Esophagus squamous epithelium (tissue), 4 donors: ENCODE measurements at regions not wholly inside any gene's neighbourhood (a gene's known extent, or its start where the extent isn't known, plus 50 kb on each side); places are given as distances from the start of the nearest gene placed in this dataset.

ENCODE experiments used
- CTCF ChIP-seq, 6 experiments: fragments of 450-650 bp in 4 of 6; fragments of 200-600 bp in 2 of 6; sonication (generic) in 2 of 6; IDR thresholded peaks; one replicate each; pipeline ENCODE4 v1.5.1; 2016 to 2019; ENCODE audit warnings: antibody characterized with exemption in 6 of 6, mild to moderate bottlenecking in 4 of 6, moderate library complexity in 4 of 6
- POLR2A ChIP-seq, 4 donors: fragments of 450-650 bp; IDR thresholded peaks; one replicate each; pipeline ENCODE4 v1.6.1; 2017; ENCODE audit warnings: antibody characterized with exemption in 4 of 4, mild to moderate bottlenecking in 4 of 4, moderate library complexity in 3 of 4

GRCh38 chr9:89658401-89658800 lies 53.6 kb downstream of the GADD45G start:
- no peak for TF ChIP-seq CTCF (IDR thresholded peaks at IDR 0.05)
- TF ChIP-seq POLR2A (IDR thresholded peaks at IDR 0.05) = no peak
